Ishikawa (cell line): ENCODE measurements at regions not wholly inside any gene's neighbourhood (a gene's known extent, or its start where the extent isn't known, plus 50 kb on each side); places are given as distances from the start of the nearest gene placed in this dataset.

Source experiments
- CEBPB ChIP-seq: IDR thresholded peaks from 2 replicates; pipeline ENCODE4 v1.6.1; 2012
- CREB1 ChIP-seq: IDR thresholded peaks from 2 replicates; pipeline ENCODE4 v1.6.1; 2012; ENCODE audit warnings: low read depth
- EGR1 ChIP-seq: IDR thresholded peaks from 2 replicates; pipeline ENCODE4 v1.6.1; 2012
- EP300 ChIP-seq: IDR thresholded peaks from 2 replicates; pipeline ENCODE4 v1.6.1; 2012; ENCODE audit warnings: borderline replicate concordance
- FOXM1 ChIP-seq: IDR thresholded peaks from 2 replicates; pipeline ENCODE4 v1.6.1; 2012; ENCODE audit warnings: low read depth, borderline replicate concordance
- MAX ChIP-seq: IDR thresholded peaks from 2 replicates; pipeline ENCODE4 v1.6.1; 2012
- NFIC ChIP-seq: IDR thresholded peaks from 2 replicates; pipeline ENCODE4 v1.6.1; 2012
- RAD21 ChIP-seq: IDR thresholded peaks from 2 replicates; pipeline ENCODE4 v1.6.1; 2012; ENCODE audit warnings: low read depth
- REST ChIP-seq: IDR thresholded peaks from 2 replicates; pipeline ENCODE4 v1.6.1; 2012; ENCODE audit warnings: low read depth, mild to moderate bottlenecking
- TAF1 ChIP-seq: IDR thresholded peaks from 2 replicates; pipeline ENCODE4 v1.6.1; 2012; ENCODE audit warnings: low read depth, mild to moderate bottlenecking
- TCF12 ChIP-seq: IDR thresholded peaks from 2 replicates; pipeline ENCODE4 v1.6.1; 2012; ENCODE audit warnings: low read depth
- TEAD4 ChIP-seq: IDR thresholded peaks from 2 replicates; pipeline ENCODE4 v1.6.1; 2012
- USF1 ChIP-seq: IDR thresholded peaks from 2 replicates; pipeline ENCODE4 v1.6.1; 2012
- YY1 ChIP-seq: IDR thresholded peaks from 2 replicates; pipeline ENCODE4 v1.6.1; 2012; ENCODE audit warnings: low read depth
- ZBTB7A ChIP-seq: IDR thresholded peaks from 2 replicates; pipeline ENCODE4 v1.6.1; 2012; ENCODE audit warnings: low read depth

DNA sequence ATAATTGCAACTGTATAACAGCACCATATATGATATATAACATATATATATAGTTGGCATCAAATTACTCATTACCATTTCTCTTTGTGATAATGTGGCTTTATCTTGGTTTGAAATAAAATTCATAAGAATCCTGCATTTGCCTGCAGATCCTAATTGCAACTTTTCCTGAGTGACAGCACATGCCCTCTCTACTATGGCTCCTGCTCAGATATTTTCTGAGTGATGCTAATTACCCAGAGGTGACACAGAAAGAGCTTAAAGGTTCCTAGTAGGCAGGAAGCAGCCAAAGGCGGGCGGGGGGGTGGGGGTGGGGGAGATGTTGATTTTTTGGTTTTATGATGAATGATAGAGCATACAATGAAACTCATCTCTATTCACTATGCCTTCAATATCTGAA lies 370.6 kb downstream of the MFSD1 start:
- no peak for TF ChIP-seq CEBPB
- TF ChIP-seq MAX = no peak
- TF ChIP-seq EP300 = no peak
- no peak for TF ChIP-seq EGR1
- no peak for TF ChIP-seq NFIC
- no peak for TF ChIP-seq REST
- TF ChIP-seq ZBTB7A = no peak
- TF ChIP-seq TCF12 = no peak
- no peak for TF ChIP-seq USF1
- no peak for TF ChIP-seq CREB1
- no peak for TF ChIP-seq TAF1
- TF ChIP-seq RAD21 = no peak
- no peak for TF ChIP-seq TEAD4
- TF ChIP-seq YY1 = no peak
- TF ChIP-seq FOXM1 = no peak

DNA sequence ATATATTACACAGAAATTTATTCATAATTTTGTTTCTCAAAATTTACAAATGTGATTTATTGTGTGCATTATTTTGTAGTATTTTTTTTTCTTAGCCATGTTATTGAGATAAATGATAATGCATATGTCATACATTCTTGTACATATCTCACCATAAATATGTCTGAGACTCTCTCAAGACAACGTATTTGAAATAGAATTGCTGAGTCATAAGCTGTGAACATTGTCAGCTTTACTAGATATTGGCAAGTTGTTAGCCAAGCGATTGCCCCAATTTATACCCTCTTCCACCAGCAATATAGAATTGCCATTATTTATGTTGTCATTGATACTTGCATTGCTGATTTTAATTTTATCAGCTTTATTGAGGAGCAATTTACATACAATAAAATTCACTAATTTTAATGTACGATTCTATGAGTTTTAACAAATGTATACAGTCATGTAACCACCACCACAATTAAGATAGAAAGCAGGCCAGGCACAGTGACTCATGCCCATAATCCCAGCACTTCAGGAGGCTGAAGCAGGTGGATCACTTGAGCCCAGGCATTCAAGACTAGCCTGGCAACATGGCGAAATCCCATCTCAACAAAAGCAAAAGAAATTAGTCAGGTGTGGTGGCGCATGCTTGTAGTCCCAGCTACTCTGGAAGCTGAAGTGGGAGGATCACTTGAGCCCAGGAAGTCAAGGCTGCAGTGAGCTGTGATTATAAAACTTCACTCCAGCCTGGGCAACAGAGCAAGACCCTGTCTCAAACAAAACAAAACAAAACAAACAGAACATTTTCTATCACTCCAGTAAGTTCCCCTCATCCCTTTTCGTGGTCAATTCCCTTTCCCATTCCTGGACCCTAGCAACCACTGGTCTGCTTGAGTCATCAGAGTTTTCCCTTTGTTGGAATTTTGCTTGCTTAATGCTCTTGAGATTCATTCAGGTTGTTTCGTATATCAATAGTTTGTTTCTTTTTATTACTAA lies 373.1 kb downstream of the MFSD1 start:
- no peak for TF ChIP-seq EGR1
- no peak for TF ChIP-seq TAF1
- TF ChIP-seq EP300 = no peak

- TF ChIP-seq CEBPB (no peak), TCF12 (no peak), CREB1 (no peak), EP300 (no peak), USF1 (no peak), NFIC (no peak), YY1 (no peak)
Measured at GRCh38 chr3:159178209-159178897, 376.5 kb downstream of the MFSD1 start.

- TF ChIP-seq EGR1 (no peak), RAD21 (no peak), ZBTB7A (no peak), TCF12 (no peak), CEBPB (no peak), CREB1 (no peak), USF1 (no peak), REST (no peak), TEAD4 (no peak), EP300 (no peak), MAX (no peak), NFIC (no peak), YY1 (no peak), TAF1 (no peak), FOXM1 (no peak)
Measured at GRCh38 chr3:159182961-159183360, 381.1 kb downstream of the MFSD1 start.

GRCh38 chr3:159185443-159186050 lies 383.7 kb downstream of the MFSD1 start:
- no peak for TF ChIP-seq TEAD4
- TF ChIP-seq RAD21 = no peak
